NAMALWA (cell line): ENCODE measurements at regions not wholly inside any gene's neighbourhood (a gene's known extent, or its start where the extent isn't known, plus 50 kb on each side); places are given as distances from the start of the nearest gene placed in this dataset.
"Not testable (repeated sequence)": the region's sequence is repeated elsewhere in the genome, so short reads cannot be mapped to it uniquely, and the experiment has no call there.

ENCODE experiments used
- DNase-seq: peaks from one replicate; pipeline ENCODE4 v3.0.0-alpha.2; 2015; ENCODE audit warnings: low spot score

GRCh38 chr4:30148828-30149227, 571.3 kb upstream of the PCDH7 start:
- not testable (repeated sequence) for DNase-seq

- not testable (repeated sequence) for DNase-seq
Observed at GRCh38 chr4:30149539-30149938, 570.6 kb upstream of the PCDH7 start.

DNA sequence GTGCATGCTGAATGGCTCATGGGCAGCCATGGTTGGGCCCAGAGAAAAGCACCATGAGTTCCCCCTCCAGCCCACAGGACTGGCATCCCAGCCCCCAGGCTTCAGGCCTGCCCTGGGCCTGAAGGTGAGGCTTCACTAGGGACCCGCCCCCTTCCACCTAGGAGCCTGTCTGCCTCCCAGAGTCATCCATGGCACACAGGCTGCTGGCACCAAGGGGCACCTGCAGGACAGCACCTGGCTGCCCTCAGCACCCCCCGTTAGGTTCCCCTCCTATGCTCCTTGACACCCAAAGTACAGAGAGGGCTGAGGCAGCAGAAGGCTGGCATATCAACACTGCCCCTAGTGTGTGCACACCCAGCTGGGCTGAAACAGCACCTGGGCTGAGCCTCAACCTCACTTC, 566.7 kb upstream of the PCDH7 start:
- DNase-seq = no peak

DNA sequence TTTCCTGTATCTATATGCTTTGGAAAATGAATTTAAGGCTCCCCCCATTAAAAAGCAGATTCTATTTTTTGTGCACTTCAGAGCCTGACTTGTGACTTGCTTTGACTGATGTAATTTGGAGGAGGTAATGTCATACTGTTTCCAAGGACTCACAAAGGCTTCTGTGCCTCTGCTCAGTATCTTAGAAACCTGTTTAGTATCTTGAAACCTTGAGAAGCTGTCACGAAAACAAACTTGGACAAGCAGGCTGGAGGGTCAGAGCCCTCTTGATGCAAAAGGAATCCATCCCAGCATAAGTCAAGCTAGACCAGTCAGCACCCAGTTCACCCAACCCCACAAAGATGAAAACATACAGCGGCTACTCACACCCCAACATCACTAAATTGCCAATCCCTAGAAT, 560.0 kb upstream of the PCDH7 start:
- no peak for DNase-seq

- DNase-seq = no peak
Observed at GRCh38 chr4:30172416-30172815, 547.8 kb upstream of the PCDH7 start.

- DNase-seq = no peak
Observed at GRCh38 chr4:30181512-30181911, 538.7 kb upstream of the PCDH7 start.

DNA sequence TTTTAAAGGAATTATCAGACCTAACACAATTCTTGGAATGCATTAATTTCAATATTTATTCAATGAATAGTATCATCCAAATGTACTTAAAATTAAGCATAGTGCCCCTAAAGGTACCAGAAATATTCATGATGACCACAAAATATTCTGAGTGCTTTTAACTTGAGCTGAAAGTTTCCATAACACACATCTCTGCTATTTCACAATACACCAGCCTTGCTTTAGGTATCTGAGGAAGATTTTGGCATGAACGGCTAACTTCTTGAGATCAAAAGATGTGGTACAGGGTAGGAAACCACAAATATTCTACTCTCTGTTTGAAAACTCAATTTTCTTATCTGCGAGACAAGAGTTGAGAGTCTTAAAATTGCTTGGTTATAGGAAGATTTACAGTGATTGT, 538.3 kb upstream of the PCDH7 start:
- DNase-seq = no peak

DNA sequence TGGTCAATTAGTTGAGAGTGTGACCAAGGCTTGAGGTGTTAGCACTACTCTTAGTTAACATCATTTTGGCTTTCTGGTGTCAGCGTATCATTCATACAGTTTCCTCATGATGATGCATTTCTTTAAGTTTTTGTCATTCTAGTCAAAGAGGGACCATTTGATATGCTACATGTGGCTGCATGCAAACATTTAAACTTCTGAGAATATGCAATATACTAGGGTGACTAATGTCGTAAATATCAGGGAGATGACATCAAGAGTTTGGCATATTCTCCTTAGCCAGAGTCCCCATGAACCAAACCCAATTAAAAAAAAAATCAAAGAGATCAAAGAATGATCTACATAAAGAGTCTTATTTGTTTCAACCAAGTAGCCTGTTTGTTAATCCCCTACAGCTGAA, 537.4 kb upstream of the PCDH7 start:
- DNase-seq = no peak

DNA sequence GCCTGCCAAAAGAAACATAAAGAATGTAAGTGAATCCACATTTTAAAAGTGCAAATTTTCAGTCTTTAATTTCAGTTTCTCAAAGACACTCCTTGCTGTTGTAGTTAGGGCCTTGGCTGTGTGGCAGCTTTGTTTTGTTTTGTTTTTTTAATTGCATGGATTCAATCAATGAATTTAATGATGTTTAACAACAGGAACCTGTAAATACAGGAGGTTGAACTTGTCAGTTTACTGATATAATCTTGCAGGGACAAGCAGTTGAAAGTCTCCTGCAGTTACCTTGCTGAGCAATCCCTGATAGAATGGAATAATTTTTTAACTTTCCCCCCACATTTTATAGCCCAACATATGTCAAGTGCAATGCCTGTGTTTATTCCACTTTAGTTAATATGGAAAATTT, 528.3 kb upstream of the PCDH7 start:
- DNase-seq = no peak

- DNase-seq = no peak
Observed at GRCh38 chr4:30207389-30207788, 512.8 kb upstream of the PCDH7 start.

DNA sequence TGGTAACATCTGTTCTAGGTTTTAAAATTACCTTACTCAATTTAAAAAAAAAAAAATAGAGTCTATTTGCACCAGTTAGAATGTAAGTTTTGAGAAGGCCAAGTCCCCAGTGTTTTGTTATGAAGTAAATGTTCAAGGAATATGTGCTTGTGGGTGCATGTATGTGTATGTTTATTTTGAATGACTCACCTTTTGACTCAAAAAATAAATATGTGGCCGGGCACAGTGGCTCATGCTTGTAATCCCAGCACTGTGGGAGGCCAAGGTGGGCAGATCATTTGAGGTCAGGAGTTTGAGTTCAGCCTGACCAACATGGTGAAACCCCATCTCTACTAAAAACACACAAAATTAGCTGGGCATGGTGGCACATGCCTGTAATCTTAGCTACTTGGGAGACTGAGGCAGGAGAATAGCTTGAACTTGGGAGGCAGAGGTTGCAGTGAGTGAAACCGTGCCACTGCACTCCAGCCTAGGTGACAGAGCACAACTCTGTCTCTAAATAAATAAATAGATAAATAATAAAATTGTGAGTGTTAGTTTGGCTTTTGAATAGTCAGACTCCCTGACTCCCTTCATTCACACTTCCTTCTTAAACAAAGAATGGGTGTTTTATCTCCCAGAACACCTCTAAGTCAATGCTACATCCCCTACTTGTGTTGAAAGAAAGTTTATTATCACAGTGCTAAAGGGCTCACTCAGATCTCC, 511.3 kb upstream of the PCDH7 start:
- DNase-seq = no peak

DNA sequence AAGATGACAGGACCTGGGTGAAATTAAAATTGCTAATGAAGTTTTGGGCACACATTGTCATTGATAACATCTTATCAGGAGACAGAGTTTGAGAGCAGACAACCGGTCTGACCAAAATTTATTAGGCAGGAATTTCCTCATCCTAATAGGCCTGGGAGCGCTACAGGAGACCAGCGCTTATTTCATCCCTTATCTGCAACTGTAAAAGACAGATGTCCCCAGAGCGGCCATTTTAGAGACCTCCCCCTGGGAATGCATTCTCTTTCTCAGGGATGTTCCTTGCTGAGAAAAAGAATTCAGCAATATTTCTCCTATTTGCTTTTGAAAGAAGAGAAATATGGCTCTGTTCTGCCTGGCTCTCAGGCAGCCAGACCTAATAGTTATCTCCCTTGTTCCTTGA, 504.2 kb upstream of the PCDH7 start:
- not testable (repeated sequence) for DNase-seq

DNA sequence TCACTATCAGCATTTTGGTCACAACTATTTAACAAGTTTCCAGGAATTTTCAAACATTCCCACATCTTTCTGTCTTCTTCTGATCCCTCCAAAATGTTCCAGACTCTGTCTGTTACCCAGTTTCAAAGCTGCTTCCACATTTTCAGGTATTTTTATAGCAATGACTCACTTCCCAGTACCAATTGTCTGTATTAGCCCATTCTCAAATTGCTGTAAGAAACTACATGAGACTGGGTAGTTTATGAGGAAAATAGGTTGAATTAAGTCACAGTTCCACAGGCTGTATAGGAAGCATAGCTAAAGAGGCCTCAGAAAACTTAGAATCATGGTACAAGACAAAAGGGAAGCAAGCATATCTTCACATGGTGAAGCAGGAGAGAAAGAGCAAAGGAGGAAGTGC, 475.0 kb upstream of the PCDH7 start:
- DNase-seq = no peak

DNA sequence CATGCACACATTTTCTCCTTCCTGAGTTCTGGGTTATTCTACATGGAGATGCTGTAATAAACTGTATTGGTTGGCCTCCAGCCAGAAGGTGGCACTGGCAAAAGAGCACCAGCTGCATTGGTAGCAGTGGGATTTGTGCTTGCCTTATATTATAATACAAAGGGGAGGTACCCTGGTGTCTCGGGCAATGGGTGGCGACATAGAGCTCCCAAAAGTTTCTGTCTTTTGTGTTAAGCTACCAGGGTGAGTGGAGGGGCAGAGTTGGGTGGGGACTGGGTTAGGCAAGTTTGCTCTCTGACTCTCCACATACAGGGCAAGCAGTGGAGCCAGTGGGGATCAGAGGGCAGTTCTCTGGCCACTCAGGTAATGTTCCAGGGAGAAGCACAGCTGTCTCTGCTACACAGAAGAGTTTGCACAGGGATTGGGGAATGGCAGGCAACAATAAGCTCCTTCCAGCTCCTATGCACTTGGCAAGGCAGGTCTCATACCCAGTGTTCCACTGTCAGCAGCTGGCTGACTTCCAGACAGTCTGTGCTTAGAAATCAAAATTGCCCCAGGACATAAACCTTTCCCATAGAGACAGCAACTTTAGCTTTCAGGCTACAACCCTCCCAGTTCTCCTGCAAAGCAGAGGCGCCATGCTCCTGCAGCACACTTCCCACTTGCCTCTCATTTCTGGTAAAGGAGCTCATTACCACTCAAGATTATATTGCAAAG, 463.9 kb upstream of the PCDH7 start:
- DNase-seq = peak; percentile 9

DNA sequence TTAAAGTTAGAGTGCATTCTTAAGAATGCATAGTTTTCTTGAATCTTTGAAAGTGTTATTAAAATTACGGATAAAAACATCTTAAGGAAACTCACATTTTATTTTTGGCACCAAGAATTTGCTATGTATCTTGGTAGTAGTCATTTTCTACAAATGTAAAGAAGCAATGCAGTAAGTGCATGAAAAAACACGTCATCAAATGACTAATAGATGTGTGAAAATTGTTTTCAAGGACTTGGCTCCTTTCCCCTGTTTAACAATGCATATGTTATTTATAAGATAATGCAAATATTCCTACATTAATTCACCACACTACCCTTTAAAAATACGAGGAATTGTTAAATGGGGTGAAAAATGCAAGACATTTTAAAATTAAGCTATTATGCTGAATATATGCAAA, 461.2 kb upstream of the PCDH7 start:
- DNase-seq = no peak

DNA sequence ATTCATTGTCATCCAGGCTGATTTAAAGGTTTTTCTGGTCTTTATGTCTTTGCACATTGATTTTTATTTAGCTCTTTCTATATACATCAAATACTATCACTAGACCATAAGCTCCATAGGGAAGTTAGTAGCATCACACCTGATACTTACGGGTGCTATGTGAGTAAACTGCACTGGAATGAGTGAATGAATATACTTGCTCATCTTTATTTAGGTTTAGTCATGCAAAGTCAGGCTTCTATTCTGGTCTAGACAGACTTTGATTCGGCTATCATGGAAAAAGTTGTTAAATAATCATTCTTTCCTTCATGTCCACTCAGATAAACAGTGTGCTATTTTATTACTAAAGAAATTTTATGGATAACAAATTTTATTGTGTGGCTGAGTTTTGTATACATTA, 457.8 kb upstream of the PCDH7 start:
- DNase-seq = no peak

GRCh38 chr4:30264465-30264864, 455.7 kb upstream of the PCDH7 start:
- DNase-seq = no peak

- DNase-seq = no peak
Observed at GRCh38 chr4:30265716-30266115, 454.5 kb upstream of the PCDH7 start.

- DNase-seq = no peak
Observed at GRCh38 chr4:30268370-30268769, 451.8 kb upstream of the PCDH7 start.

DNA sequence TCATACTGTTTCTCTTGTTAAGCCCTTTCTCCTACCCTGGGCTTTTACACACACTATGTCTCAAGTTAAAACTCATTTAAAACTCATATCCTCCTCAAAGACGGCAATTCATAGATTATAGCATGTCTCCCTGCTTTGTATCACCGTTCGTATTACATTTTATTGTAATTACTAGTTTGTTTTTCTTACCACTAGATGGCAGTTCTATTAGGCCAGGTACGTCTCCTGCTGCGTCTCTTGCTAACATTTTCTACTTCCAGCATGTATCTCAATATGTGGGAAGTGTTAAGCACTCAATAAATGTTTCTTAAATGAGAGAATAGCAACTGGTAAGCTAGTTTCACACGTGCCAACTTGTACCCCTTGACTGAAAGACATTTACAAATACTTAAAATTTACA, 450.3 kb upstream of the PCDH7 start:
- peak; percentile 5 for DNase-seq

DNA sequence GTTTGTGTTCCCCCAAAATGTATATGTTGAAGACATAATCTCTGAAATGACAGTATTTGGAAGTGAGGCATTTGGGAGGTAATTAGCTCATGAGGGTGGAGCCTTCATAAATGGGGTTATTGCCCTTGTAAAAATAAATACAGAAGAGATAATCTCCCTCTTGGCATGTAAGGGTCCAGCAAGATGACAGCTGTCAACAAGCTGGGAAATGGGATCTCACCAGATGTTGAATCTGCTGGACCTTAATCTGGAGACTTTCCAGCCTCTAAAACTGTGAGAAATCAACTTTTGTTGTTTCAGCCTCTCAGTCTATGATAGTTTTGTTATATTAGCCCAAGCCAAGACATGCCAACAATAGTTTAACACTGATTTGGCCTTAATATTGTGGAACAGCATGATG, 438.2 kb upstream of the PCDH7 start:
- no peak for DNase-seq

DNA sequence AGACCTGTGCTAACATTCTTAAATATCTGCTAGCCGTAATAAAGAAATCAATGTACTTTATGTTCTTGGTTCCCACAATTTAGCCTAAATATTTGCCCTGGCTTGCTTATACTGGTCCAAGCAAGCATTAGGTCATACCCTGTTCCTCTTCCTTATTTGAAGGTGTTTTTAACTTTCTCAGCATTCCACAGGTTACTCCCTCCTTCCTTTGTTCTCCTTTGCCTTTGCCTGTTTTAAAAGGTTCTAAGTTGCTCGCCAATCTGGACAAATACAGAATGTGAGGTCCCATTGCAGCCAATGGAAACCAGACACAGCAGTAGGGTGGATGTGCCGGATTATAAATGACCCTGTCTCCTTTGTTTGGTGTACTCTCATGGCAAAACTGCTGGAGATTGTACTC, 436.8 kb upstream of the PCDH7 start:
- no peak for DNase-seq

GRCh38 chr4:30294295-30294694, 425.9 kb upstream of the PCDH7 start:
- no peak for DNase-seq

GRCh38 chr4:30295652-30296051, 424.5 kb upstream of the PCDH7 start:
- DNase-seq = no peak
